HG03457 (cell line): ENCODE measurements at regions not wholly inside any gene's neighbourhood (a gene's known extent, or its start where the extent isn't known, plus 50 kb on each side); places are given as distances from the start of the nearest gene placed in this dataset.

Source experiments
- ATAC-seq: cut with Tn5 transposase; IDR thresholded peaks from one replicate; pipeline ENCODE4 v1.9.1; 2021; ENCODE audit warnings: moderate number of reproducible peaks; ENCODE audit not compliant: unreplicated experiment

- ATAC-seq, result no peak
These were observed 214.9 kb upstream of the IL12A start for GRCh38 chr3:159773706-159774105.

GRCh38 chr3:159775372-159775961 is 213.2 kb upstream of the IL12A start:
- ATAC-seq, result no peak

- no peak for ATAC-seq
These were observed 211.9 kb upstream of the IL12A start for GRCh38 chr3:159776779-159777178.

GRCh38 chr3:159779883-159780282 is 208.8 kb upstream of the IL12A start:
- ATAC-seq, result no peak

GRCh38 chr3:159781867-159782266 is 206.8 kb upstream of the IL12A start:
- ATAC-seq, result no peak

- ATAC-seq, result no peak
These were observed 205.8 kb upstream of the IL12A start for GRCh38 chr3:159782724-159783421.

- no peak for ATAC-seq
These were observed 204.6 kb upstream of the IL12A start for GRCh38 chr3:159783780-159784742.

GRCh38 chr3:159785273-159785708 is 203.3 kb upstream of the IL12A start:
- ATAC-seq, result no peak

- no peak for ATAC-seq
These were observed 202.0 kb upstream of the IL12A start for GRCh38 chr3:159786489-159787177.

- ATAC-seq, result no peak
These were observed 201.5 kb upstream of the IL12A start for GRCh38 chr3:159787178-159787574.

- no peak for ATAC-seq
These were observed 200.8 kb upstream of the IL12A start for GRCh38 chr3:159787794-159788205.

- no peak for ATAC-seq
These were observed 200.3 kb upstream of the IL12A start for GRCh38 chr3:159788291-159788690.

GRCh38 chr3:159789017-159789416 is 199.6 kb upstream of the IL12A start:
- ATAC-seq, result no peak

- no peak for ATAC-seq
These were observed 198.6 kb upstream of the IL12A start for GRCh38 chr3:159789742-159790635.

GRCh38 chr3:159791336-159791735 is 197.3 kb upstream of the IL12A start:
- no peak for ATAC-seq

- ATAC-seq, result no peak
These were observed 196.6 kb upstream of the IL12A start for GRCh38 chr3:159792070-159792469.

GRCh38 chr3:159795042-159795441 is 193.6 kb upstream of the IL12A start:
- ATAC-seq, result no peak

GRCh38 chr3:159795681-159796175 is 192.9 kb upstream of the IL12A start:
- ATAC-seq, result no peak

- ATAC-seq, result no peak
These were observed 192.4 kb upstream of the IL12A start for GRCh38 chr3:159796226-159796625.

- ATAC-seq, result no peak
These were observed 191.9 kb upstream of the IL12A start for GRCh38 chr3:159796744-159797143.
